Bronchial epithelial cell (primary cell): ENCODE measurements at regions not wholly inside any gene's neighbourhood (a gene's known extent, or its start where the extent isn't known, plus 50 kb on each side); places are given as distances from the start of the nearest gene placed in this dataset.

Experiments
- DNase-seq: peaks from one replicate; pipeline ENCODE4 v3.0.0-alpha.2; 2010; ENCODE audit warnings: low read depth
- FAIRE-seq: peaks from 2 replicates; lab custom pipeline; 2011; peaks lifted over from hg19 to GRCh38; lab: Jason Lieb, UNC
- H3K27me3 ChIP-seq: 2 replicates; pipeline ENCODE4 v1.5.1; 2011; ENCODE audit warnings: low read length; ENCODE audit not compliant: control insufficient read depth, insufficient read depth
- H3K36me3 ChIP-seq: 2 replicates; pipeline ENCODE4 v1.5.1; 2011; ENCODE audit warnings: low read length; ENCODE audit not compliant: control insufficient read depth, insufficient read depth
- H3K4me3 ChIP-seq: 2 replicates; pipeline ENCODE4 v1.5.1; 2011; ENCODE audit warnings: mild to moderate bottlenecking, low read depth, low read length, control low read depth
- TF ChIP-seq, protein P1 (sequence below): IDR thresholded peaks from 2 replicates; pipeline ENCODE4 v1.5.1; 2011; ENCODE audit warnings: mild to moderate bottlenecking, moderate library complexity, low read length, control low read depth, inconsistent platforms; ENCODE audit not compliant: insufficient read depth, severe bottlenecking

DNA sequence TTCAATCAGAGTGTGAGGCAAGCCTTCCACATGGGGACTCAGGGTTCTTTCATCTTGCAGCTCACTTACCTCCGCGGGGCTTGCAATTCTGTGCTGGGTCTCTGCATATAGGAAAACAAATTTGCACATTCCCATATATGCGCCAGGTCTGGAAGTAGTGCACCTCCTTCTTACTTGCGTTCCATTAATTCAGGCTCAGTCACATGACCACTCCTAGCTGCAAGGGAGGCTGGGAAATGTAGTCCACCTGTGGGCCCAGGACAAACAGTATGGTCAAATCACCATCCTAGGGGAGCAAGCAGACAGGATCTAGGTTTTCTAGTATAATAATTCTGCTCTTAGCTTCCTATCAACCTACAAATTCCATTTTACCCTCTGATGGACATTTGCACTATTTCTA, 160.4 kb downstream of the AACS start:
- TF ChIP-seq, protein P1, sequence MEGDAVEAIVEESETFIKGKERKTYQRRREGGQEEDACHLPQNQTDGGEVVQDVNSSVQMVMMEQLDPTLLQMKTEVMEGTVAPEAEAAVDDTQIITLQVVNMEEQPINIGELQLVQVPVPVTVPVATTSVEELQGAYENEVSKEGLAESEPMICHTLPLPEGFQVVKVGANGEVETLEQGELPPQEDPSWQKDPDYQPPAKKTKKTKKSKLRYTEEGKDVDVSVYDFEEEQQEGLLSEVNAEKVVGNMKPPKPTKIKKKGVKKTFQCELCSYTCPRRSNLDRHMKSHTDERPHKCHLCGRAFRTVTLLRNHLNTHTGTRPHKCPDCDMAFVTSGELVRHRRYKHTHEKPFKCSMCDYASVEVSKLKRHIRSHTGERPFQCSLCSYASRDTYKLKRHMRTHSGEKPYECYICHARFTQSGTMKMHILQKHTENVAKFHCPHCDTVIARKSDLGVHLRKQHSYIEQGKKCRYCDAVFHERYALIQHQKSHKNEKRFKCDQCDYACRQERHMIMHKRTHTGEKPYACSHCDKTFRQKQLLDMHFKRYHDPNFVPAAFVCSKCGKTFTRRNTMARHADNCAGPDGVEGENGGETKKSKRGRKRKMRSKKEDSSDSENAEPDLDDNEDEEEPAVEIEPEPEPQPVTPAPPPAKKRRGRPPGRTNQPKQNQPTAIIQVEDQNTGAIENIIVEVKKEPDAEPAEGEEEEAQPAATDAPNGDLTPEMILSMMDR, result no peak
- H3K4me3 ChIP-seq, result no peak overlapping the region
- FAIRE-seq (no peak), DNase-seq (no peak)
- H3K36me3 ChIP-seq, result no peaks in the 10 kb centered on the region
- no peaks in the 10 kb centered on the region for H3K27me3 ChIP-seq

DNA sequence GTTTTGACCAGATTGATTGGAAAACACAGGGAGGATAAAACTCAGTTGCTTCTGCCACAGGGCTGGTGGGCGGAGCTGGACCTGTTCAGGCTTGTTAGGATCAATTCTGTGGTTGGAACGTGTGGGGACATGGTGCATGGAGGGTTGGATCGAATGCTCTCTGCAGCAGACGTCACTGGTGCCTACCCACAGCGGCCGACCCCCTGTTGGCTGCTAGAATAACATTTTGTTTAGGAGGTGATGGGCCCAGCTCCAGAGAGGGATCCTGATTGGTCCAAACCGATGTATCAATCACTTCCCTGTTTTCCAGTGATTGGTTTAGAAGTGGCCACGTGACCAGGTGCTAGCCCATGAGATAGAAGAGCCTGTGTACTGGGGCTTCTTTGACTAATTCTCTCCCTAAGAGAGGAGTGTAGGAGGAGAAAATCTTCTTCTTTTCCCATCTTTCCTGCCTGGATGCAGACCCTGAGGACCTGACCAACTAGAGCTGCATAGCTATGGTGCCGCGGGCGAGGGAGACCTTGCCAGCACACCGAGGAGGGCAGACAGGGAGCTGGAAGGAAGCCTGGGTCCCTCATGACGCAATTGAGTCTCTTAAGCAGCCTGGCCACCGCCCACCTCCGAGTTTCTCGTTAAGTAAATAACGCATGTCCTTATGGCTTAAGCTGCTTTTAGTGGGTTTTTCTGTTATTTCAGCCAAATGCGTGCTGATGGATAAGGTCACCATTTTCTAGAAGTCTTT, 163.5 kb downstream of the AACS start:
- TF ChIP-seq, protein P1, result no peak
- FAIRE-seq (no peak), DNase-seq (no peak)
- no peak overlapping the region for H3K4me3 ChIP-seq
- no peaks in the 10 kb centered on the region for H3K27me3 ChIP-seq
- H3K36me3 ChIP-seq, result no peaks in the 10 kb centered on the region

DNA sequence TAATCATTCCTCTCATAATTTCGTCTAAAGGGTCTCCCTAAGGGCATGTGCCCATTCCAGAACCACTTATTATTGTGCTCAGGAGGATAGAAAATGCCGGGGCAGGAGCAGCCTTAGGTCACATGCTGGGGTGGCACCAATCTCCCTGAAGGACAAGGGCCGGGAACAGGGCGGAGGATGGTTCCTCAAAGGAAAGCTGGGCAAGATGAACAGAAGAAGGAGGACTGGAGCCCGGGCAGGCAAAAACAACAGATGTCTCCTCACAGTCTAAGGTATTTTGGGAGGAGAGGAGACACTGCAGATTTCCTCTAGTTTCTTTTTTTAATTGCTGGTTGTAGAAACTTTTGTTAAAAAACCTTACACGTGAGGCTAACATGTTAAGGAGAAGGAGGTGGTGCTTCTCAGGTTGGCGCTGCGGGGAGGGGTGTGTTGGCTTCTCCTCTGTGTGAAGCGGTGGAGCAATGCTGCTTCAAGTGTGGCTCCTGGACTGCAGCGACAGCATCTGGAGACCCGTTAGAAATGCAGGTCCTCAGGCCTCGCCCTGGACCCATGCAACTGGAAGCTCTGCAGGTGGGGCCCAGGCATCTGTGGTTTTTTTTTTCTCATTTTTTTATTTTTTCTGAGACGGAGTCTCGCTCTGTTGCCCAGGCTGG, 164.8 kb downstream of the AACS start:
- H3K4me3 ChIP-seq, result no peak overlapping the region
- no peaks in the 10 kb centered on the region for H3K27me3 ChIP-seq
- H3K36me3 ChIP-seq, result no peaks in the 10 kb centered on the region
- DNase-seq, result no peak
- TF ChIP-seq, protein P1, result no peak
- FAIRE-seq, result no peak

DNA sequence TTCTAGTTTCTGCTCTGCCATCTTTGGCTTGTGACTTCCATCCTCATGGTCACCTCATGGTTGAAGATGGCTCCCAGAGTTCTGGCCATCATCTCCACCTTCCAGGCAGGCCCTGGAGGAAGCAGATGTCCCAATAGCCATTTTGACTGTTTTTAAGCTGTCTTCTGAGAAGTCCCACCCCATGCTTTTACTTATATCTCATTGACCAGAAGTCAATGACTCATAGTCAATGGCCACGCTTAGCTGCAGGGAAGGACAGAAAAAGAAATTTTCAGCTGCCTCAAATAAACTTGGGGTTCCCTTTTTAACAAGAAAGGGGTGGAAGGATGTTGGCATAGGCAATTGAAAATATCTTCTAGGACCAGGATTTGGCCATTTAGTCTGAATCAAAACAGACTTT, 168.1 kb downstream of the AACS start:
- H3K27me3 ChIP-seq, result no peaks in the 10 kb centered on the region
- H3K36me3 ChIP-seq, result no peaks in the 10 kb centered on the region
- DNase-seq (no peak), FAIRE-seq (no peak)
- no peak overlapping the region for H3K4me3 ChIP-seq
- TF ChIP-seq, protein P1, result no peak

DNA sequence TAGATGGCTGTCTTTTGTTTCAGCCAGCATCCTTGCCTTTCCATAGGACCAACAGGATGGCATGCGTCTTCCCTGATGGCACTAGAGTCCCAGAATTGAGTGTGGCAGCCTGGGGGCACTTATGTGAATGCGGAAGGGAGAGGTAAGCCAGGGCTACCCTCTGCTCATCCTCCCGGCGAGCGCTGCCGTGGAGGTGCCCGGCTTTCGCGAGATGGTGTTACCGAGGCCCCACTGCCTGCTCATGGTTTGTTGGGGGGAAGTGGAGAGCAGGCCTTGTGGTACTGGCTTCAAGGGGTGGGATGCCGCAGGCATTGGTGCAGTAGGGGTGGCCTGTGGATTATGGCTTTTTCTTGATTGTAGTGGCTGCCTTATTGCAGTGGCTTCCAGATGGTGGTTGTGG, 174.3 kb downstream of the AACS start:
- DNase-seq (no peak), FAIRE-seq (no peak)
- Histone ChIP-seq H3K36me3 (no peaks in the 10 kb centered on the region), H3K27me3 (no peaks in the 10 kb centered on the region), H3K4me3 (no peak overlapping the region)
- TF ChIP-seq, protein P1, result no peak
